CD14-positive monocyte (primary cell): ENCODE measurements at regions not wholly inside any gene's neighbourhood (a gene's known extent, or its start where the extent isn't known, plus 50 kb on each side); places are given as distances from the start of the nearest gene placed in this dataset.
"Not testable (repeated sequence)": the region's sequence is repeated elsewhere in the genome, so short reads cannot be mapped to it uniquely, and the experiment has no call there.

Source experiments
- DNase-seq, 3 donors: peaks; one replicate each; pipeline ENCODE4 v3.0.0-alpha.2; 2011 to 2022
- H2AFZ ChIP-seq: 2 replicates; pipeline ENCODE4 v1.6.0; 2012; ENCODE audit warnings: mild to moderate bottlenecking, low read depth, low read length, inconsistent platforms; ENCODE audit not compliant: insufficient read depth, poor library complexity, severe bottlenecking
- H3K27ac ChIP-seq, 2 donors: 1 replicate in 1 of 2; 2 replicates in 1 of 2; pipeline ENCODE4 v1.5.1; 2012 to 2013; ENCODE audit warnings: low read length in 2 of 2, control low read depth in 1 of 2, inconsistent platforms in 1 of 2, low read depth in 1 of 2, mild to moderate bottlenecking in 1 of 2
- H3K27me3 ChIP-seq, 2 donors: one replicate each; pipeline versions ENCODE4 v1.6.0 to v1.6.1; 2011 to 2013; ENCODE audit warnings: low read length in 2 of 2; ENCODE audit not compliant: control insufficient read depth in 2 of 2, insufficient read depth in 2 of 2
- H3K36me3 ChIP-seq, 2 donors: replicated peaks in 1 of 2; 1 replicate in 1 of 2; 2 replicates in 1 of 2; pipeline versions ENCODE4 v1.5.1 to v1.6.1; 2012 to 2013; ENCODE audit warnings: low read length in 2 of 2, control low read depth in 1 of 2, inconsistent platforms in 1 of 2, mild to moderate bottlenecking in 1 of 2; ENCODE audit not compliant: insufficient read depth in 2 of 2, control insufficient read depth in 1 of 2
- H3K4me1 ChIP-seq, 2 donors: 1 replicate in 1 of 2; 2 replicates in 1 of 2; pipeline versions ENCODE4 v1.5.1 to v1.6.1; 2012 to 2013; ENCODE audit warnings: low read length in 2 of 2, control low read depth in 1 of 2, inconsistent platforms in 1 of 2, mild to moderate bottlenecking in 1 of 2, moderate library complexity in 1 of 2; ENCODE audit not compliant: insufficient read depth in 2 of 2, control insufficient read depth in 1 of 2
- H3K4me2 ChIP-seq: replicated peaks from 2 replicates; pipeline ENCODE3; 2012; ENCODE audit warnings: low read length, moderate library complexity, mild to moderate bottlenecking; ENCODE audit not compliant: poor library complexity, severe bottlenecking; ENCODE audit errors: extremely low read depth
- H3K4me3 ChIP-seq, 3 experiments: fragments of 200-600 bp in 1 of 3; sonication (generic) in 1 of 3; replicated peaks in 1 of 3; 1 replicate in 2 of 3; 2 replicates in 1 of 3; pipeline ENCODE4 v1.5.1; 2011 to 2013; ENCODE audit warnings: low read length in 3 of 3, mild to moderate bottlenecking in 3 of 3, control low read depth in 2 of 3, low read depth in 2 of 3, inconsistent platforms in 1 of 3, moderate library complexity in 1 of 3
- H3K79me2 ChIP-seq: 2 replicates; pipeline ENCODE4 v1.6.0; 2012; ENCODE audit warnings: mild to moderate bottlenecking, control low read depth, inconsistent platforms, low read length, moderate library complexity; ENCODE audit not compliant: insufficient read depth
- H3K9ac ChIP-seq: 2 replicates; pipeline ENCODE4 v1.6.0; 2017; ENCODE audit warnings: low read length, mild to moderate bottlenecking; ENCODE audit not compliant: insufficient read depth, poor library complexity, severe bottlenecking
- H3K9me3 ChIP-seq, 2 donors: replicated peaks in 1 of 2; 1 replicate in 1 of 2; 2 replicates in 1 of 2; pipeline versions ENCODE4 v1.5.1 to v1.6.1; 2012 to 2013; ENCODE audit warnings: low read length in 2 of 2, control low read depth in 1 of 2; ENCODE audit not compliant: control insufficient read depth in 1 of 2, insufficient read depth in 1 of 2
- H4K20me1 ChIP-seq: 2 replicates; pipeline ENCODE4 v1.6.0; 2012; ENCODE audit warnings: mild to moderate bottlenecking, low read length, control low read depth, moderate library complexity; ENCODE audit not compliant: insufficient read depth
- H3K27ac Mint-ChIP-seq, 7 donors: one replicate each; pipeline ENCODE4 v1.8.0; 2020; ENCODE audit warnings: mild to moderate bottlenecking in 7 of 7, mixed read lengths in 7 of 7, moderate library complexity in 6 of 7, inconsistent platforms in 2 of 7
- H3K27me3 Mint-ChIP-seq, 3 donors: one replicate each; pipeline ENCODE4 v1.8.0; 2021 to 2022; ENCODE audit warnings: low read depth in 3 of 3, mild to moderate bottlenecking in 3 of 3, mixed read lengths in 3 of 3, moderate library complexity in 3 of 3, inconsistent platforms in 1 of 3
- H3K36me3 Mint-ChIP-seq, 2 donors: one replicate each; pipeline ENCODE4 v1.8.0; 2020; ENCODE audit warnings: mixed read lengths in 2 of 2, inconsistent platforms in 1 of 2, mild to moderate bottlenecking in 1 of 2
- H3K4me1 Mint-ChIP-seq: one replicate; pipeline ENCODE4 v1.8.0; 2020; ENCODE audit warnings: mild to moderate bottlenecking, mixed read lengths
- H3K4me3 Mint-ChIP-seq, 2 donors: one replicate each; pipeline ENCODE4 v1.8.0; 2020; ENCODE audit warnings: mild to moderate bottlenecking in 2 of 2, mixed read lengths in 2 of 2, moderate library complexity in 1 of 2
- H3K9me3 Mint-ChIP-seq, 7 donors: one replicate each; pipeline ENCODE4 v1.8.0; 2020 to 2022; ENCODE audit warnings: mixed read lengths in 7 of 7, mild to moderate bottlenecking in 6 of 7, moderate library complexity in 6 of 7, inconsistent platforms in 2 of 7
- CTCF ChIP-seq: fragments of 200-600 bp; IDR thresholded peaks from one replicate; pipeline ENCODE4 v1.8.0; 2022; ENCODE audit warnings: antibody characterized with exemption, mild to moderate bottlenecking
- WGBS: methylation state at CpG from one replicate; pipeline ENCODE4 v1.1.5; 2013; ENCODE audit warnings: missing lambda C conversion rate; ENCODE audit not compliant: insufficient coverage; 5-methylcytosine and 5-hydroxymethylcytosine counted together
- intact Hi-C, 2 donors: fragments of 100-400 bp; cut with micrococcal nuclease; formaldehyde crosslinking; loops; one replicate each; pipeline versions ENCODE4 v1.15.0 to v1.15.1; 2023

GRCh38 chr1:182308826-182309225 lies 82.8 kb downstream of the GLUL start:
- TF ChIP-seq CTCF, result no peak
- Histone ChIP-seq H4K20me1 (no peaks in the 10 kb centered on the region), H3K4me3 (no peak overlapping the region), H2AFZ (no peak overlapping the region), H3K4me1 (peaks cover 9 to 10% of the 10 kb centered on the region in 2 donors), H3K27me3 (no peaks in the 10 kb centered on the region), H3K4me2 (no peak overlapping the region), H3K9ac (no peak overlapping the region), H3K36me3 (no peaks in the 10 kb centered on the region), H3K9me3 (no peaks in the 10 kb centered on the region), H3K79me2 (no peaks in the 10 kb centered on the region), H3K27ac (no peak overlapping the region)
- peaks cover 0 to 1% (median 0%) of the 10 kb centered on the region in 3 donors for H3K27me3 Mint-ChIP-seq
- no peak overlapping the region for H3K4me3 Mint-ChIP-seq
- intact Hi-C loops, result no loop called here
- peaks cover 0 to 3% (median 0%) of the 10 kb centered on the region in 7 donors for H3K9me3 Mint-ChIP-seq
- DNase-seq, result no peak
- H3K36me3 Mint-ChIP-seq, result no peaks in the 10 kb centered on the region
- H3K27ac Mint-ChIP-seq, result peak overlapping the region in 1 of 7 donors; percentile 8
- H3K4me1 Mint-ChIP-seq, result peaks cover 10% of the 10 kb centered on the region

- H3K4me3 Mint-ChIP-seq, H3K9me3 ChIP-seq, H3K9ac ChIP-seq, H3K4me3 ChIP-seq, H3K79me2 ChIP-seq, H4K20me1 ChIP-seq, H3K27ac ChIP-seq, intact Hi-C loops, H3K27me3 ChIP-seq, H2AFZ ChIP-seq, DNase-seq, H3K9me3 Mint-ChIP-seq, H3K27ac Mint-ChIP-seq, H3K36me3 ChIP-seq, H3K27me3 Mint-ChIP-seq, H3K4me2 ChIP-seq, H3K36me3 Mint-ChIP-seq: not testable (repeated sequence)
- H3K4me1 Mint-ChIP-seq, result peaks cover 21% of the 10 kb centered on the region
- WGBS, result no CpG with 5 or more reads among the region's 8 CpGs
- H3K4me1 ChIP-seq, result peaks cover 20 to 23% of the 10 kb centered on the region in 2 donors
These were observed 84.1 kb downstream of the GLUL start for GRCh38 chr1:182307486-182307885.
